ENCODE measurements at regions not wholly inside any gene's neighbourhood (a gene's known extent, or its start where the extent isn't known, plus 50 kb on each side); places are given as distances from the start of the nearest gene placed in this dataset.

DNA sequence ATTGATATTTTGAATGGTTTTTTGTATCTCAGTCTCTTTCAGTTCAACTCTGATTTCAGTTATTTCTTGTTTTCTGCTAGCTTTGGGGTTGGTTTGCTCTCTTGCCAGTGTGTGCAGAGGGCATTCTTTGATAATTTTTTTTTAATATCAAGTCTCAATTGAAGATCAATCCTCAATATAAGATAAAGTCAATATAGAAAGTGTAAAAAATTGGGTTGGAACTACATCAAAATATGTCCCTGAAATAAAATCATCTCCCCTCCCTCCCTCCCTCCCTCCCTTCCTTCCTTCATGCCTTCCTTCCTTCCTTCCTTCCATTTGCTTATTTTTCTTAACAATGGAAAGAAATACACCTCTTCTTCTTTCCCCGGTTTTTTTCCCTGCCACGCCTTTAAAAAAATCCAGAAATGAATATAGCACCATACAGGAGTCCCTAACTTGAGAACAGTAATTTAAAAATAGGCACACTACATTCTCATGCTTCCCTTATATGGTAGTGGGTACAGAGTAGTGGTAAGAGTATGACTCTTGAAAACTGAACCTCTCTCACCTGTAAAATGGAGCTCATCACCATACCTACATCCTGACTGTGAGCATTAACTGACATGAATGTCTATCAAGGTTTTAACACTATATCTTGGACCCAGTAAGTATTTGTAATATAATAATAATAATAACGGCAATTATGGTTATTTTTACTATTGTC lies 221.9 kb downstream of the GIPC2 start:
- no peak for TF ChIP-seq POLR2A (IDR thresholded peaks at IDR 0.05)
- TF ChIP-seq, protein P1, sequence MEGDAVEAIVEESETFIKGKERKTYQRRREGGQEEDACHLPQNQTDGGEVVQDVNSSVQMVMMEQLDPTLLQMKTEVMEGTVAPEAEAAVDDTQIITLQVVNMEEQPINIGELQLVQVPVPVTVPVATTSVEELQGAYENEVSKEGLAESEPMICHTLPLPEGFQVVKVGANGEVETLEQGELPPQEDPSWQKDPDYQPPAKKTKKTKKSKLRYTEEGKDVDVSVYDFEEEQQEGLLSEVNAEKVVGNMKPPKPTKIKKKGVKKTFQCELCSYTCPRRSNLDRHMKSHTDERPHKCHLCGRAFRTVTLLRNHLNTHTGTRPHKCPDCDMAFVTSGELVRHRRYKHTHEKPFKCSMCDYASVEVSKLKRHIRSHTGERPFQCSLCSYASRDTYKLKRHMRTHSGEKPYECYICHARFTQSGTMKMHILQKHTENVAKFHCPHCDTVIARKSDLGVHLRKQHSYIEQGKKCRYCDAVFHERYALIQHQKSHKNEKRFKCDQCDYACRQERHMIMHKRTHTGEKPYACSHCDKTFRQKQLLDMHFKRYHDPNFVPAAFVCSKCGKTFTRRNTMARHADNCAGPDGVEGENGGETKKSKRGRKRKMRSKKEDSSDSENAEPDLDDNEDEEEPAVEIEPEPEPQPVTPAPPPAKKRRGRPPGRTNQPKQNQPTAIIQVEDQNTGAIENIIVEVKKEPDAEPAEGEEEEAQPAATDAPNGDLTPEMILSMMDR (IDR thresholded peaks at IDR 0.05), result no peak

Measured in esophagus squamous epithelium (tissue), 4 donors.